Liver (tissue), 8 donors: ENCODE measurements at regions not wholly inside any gene's neighbourhood (a gene's known extent, or its start where the extent isn't known, plus 50 kb on each side); places are given as distances from the start of the nearest gene placed in this dataset.

Source experiments
- DNase-seq: peaks from one replicate; pipeline ENCODE4 v3.0.0-alpha.2; 2017; ENCODE audit warnings: low spot score
- H3K27ac ChIP-seq, 2 donors: one replicate each; pipeline ENCODE4 v1.7.0; 2013; ENCODE audit warnings: inconsistent platforms in 2 of 2, low read length in 2 of 2, control low read depth in 1 of 2, low read depth in 1 of 2, mild to moderate bottlenecking in 1 of 2
- H3K27me3 ChIP-seq, 4 donors: one replicate each; pipeline versions ENCODE4 v1.6.1 to v1.7.0; 2013; ENCODE audit warnings: low read length in 3 of 4, inconsistent platforms in 1 of 4, mild to moderate bottlenecking in 1 of 4, moderate library complexity in 1 of 4; ENCODE audit not compliant: control insufficient read depth in 4 of 4, insufficient read depth in 4 of 4
- H3K36me3 ChIP-seq, 4 donors: one replicate each; pipeline versions ENCODE4 v1.6.1 to v1.7.0; 2013; ENCODE audit warnings: low read length in 3 of 4, mild to moderate bottlenecking in 3 of 4, low read depth in 1 of 4, moderate library complexity in 1 of 4; ENCODE audit not compliant: control insufficient read depth in 4 of 4, insufficient read depth in 3 of 4
- H3K4me1 ChIP-seq, 4 donors: one replicate each; pipeline versions ENCODE4 v1.6.1 to v1.7.0; 2013; ENCODE audit warnings: low read length in 3 of 4, mild to moderate bottlenecking in 3 of 4, moderate library complexity in 1 of 4; ENCODE audit not compliant: control insufficient read depth in 4 of 4, insufficient read depth in 4 of 4
- H3K4me3 ChIP-seq, 3 donors: one replicate each; pipeline versions ENCODE4 v1.6.1 to v1.7.0; 2013; ENCODE audit warnings: low read length in 3 of 3, control low read depth in 1 of 3, low read depth in 1 of 3, mild to moderate bottlenecking in 1 of 3
- H3K9ac ChIP-seq, 2 donors: one replicate each; pipeline ENCODE4 v1.7.0; 2013; ENCODE audit warnings: low read length in 2 of 2, mild to moderate bottlenecking in 2 of 2, moderate library complexity in 2 of 2, control low read depth in 1 of 2, low read depth in 1 of 2
- H3K9me3 ChIP-seq, 4 donors: one replicate each; pipeline versions ENCODE4 v1.6.1 to v1.7.0; 2013; ENCODE audit warnings: low read length in 3 of 4; ENCODE audit not compliant: control insufficient read depth in 4 of 4
- EGR1 ChIP-seq, 2 donors: IDR thresholded peaks; 2 replicates each; pipeline ENCODE4 v1.6.1; 2016 to 2018; ENCODE audit warnings: antibody characterized with exemption in 2 of 2, low read depth in 2 of 2
- FOXA1 ChIP-seq: IDR thresholded peaks from 2 replicates; pipeline ENCODE4 v1.6.1; 2016; ENCODE audit warnings: antibody characterized with exemption
- GABPA ChIP-seq, 2 donors: IDR thresholded peaks in 1 of 2; conservative IDR thresholded peaks in 1 of 2; 2 replicates each; pipeline ENCODE4 v1.6.1; 2016; ENCODE audit warnings: antibody characterized with exemption in 2 of 2, mild to moderate bottlenecking in 1 of 2, moderate library complexity in 1 of 2
- HNF4A ChIP-seq, 2 donors: conservative IDR thresholded peaks; 2 replicates each; pipeline ENCODE4 v1.6.1; 2016; ENCODE audit warnings: antibody characterized with exemption in 2 of 2, mild to moderate bottlenecking in 2 of 2
- JUND ChIP-seq, 2 donors: IDR thresholded peaks; 2 replicates each; pipeline ENCODE4 v1.6.1; 2016; ENCODE audit warnings: antibody characterized with exemption in 2 of 2
- NR2F2 ChIP-seq: IDR thresholded peaks from 2 replicates; pipeline ENCODE4 v1.6.1; 2016; ENCODE audit warnings: antibody characterized with exemption
- RAD21 ChIP-seq, 2 donors: IDR thresholded peaks; 2 replicates each; pipeline ENCODE4 v1.6.1; 2016; ENCODE audit warnings: antibody characterized with exemption in 2 of 2, mild to moderate bottlenecking in 2 of 2
- SP1 ChIP-seq: IDR thresholded peaks from 2 replicates; pipeline ENCODE4 v1.6.1; 2018; ENCODE audit warnings: antibody characterized with exemption, mild to moderate bottlenecking
- WGBS: extraction: QIAGEN DNeasy Blood & Tissue Kit; methylation state at CpG from one replicate; pipeline ENCODE4 v1.1.7; 2013; 5-methylcytosine and 5-hydroxymethylcytosine counted together
- TF ChIP-seq, protein P1 (sequence below): IDR thresholded peaks from 2 replicates; pipeline ENCODE4 v1.6.1; 2016; ENCODE audit warnings: antibody characterized with exemption
- TF ChIP-seq, protein P2 (sequence below): fragments of 150-350 bp; IDR thresholded peaks from 2 replicates; pipeline ENCODE4 v1.5.1; 2017; ENCODE audit warnings: improper control_type of control experiment, low read depth, low read length; ENCODE audit not compliant: missing input control
- TF ChIP-seq, protein P3 (sequence below): IDR thresholded peaks from 2 replicates; pipeline ENCODE4 v1.6.1; 2016; ENCODE audit warnings: antibody characterized with exemption
- TF ChIP-seq, protein P4 (sequence below): IDR thresholded peaks from 2 replicates; pipeline ENCODE4 v1.6.1; 2016; ENCODE audit warnings: antibody characterized with exemption
- donor health status: healthy.
- donor health status: healthy.
- donor health status: healthy.
- donor health status: healthy.
- donor health status: healthy.

DNA sequence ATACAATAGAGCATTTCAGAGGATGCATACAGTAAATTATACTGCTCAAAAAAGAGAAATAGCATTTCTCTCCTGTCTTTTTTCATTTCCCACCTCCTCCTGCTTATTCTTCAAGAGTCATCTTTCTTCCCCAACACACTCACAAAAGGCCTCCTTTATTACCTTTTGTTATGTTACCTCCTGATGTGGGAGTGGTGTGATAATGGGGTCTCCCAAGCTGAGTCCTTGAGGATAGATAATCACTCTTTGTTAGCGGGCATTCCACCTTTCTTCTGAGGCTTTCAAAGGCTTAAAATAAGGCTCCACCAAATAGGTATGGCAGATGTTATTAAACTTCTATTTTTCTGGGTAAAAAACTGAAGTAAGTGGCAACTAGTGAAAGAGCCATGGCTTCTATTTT, 159.8 kb downstream of the CPEB2 start:
- Histone ChIP-seq H3K9me3 (no peaks in the 10 kb centered on the region), H3K4me1 (no peaks in the 10 kb centered on the region), H3K36me3 (no peaks in the 10 kb centered on the region), H3K9ac (peak overlapping the region in 1 of 2 donors; percentile 24), H3K4me3 (no peak overlapping the region), H3K27me3 (no peaks in the 10 kb centered on the region), H3K27ac (no peak overlapping the region)
- TF ChIP-seq, protein P1, sequence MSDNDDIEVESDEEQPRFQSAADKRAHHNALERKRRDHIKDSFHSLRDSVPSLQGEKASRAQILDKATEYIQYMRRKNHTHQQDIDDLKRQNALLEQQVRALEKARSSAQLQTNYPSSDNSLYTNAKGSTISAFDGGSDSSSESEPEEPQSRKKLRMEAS, result no peak
- TF ChIP-seq, protein P2, sequence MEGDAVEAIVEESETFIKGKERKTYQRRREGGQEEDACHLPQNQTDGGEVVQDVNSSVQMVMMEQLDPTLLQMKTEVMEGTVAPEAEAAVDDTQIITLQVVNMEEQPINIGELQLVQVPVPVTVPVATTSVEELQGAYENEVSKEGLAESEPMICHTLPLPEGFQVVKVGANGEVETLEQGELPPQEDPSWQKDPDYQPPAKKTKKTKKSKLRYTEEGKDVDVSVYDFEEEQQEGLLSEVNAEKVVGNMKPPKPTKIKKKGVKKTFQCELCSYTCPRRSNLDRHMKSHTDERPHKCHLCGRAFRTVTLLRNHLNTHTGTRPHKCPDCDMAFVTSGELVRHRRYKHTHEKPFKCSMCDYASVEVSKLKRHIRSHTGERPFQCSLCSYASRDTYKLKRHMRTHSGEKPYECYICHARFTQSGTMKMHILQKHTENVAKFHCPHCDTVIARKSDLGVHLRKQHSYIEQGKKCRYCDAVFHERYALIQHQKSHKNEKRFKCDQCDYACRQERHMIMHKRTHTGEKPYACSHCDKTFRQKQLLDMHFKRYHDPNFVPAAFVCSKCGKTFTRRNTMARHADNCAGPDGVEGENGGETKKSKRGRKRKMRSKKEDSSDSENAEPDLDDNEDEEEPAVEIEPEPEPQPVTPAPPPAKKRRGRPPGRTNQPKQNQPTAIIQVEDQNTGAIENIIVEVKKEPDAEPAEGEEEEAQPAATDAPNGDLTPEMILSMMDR, result no peak
- no peak for TF ChIP-seq NR2F2
- TF ChIP-seq EGR1 (IDR thresholded peaks at IDR 0.05; ENCODE audit: low read depth in 2 of 2), result no peak
- TF ChIP-seq JUND (IDR thresholded peaks at IDR 0.05), result no peak
- TF ChIP-seq, protein P3, sequence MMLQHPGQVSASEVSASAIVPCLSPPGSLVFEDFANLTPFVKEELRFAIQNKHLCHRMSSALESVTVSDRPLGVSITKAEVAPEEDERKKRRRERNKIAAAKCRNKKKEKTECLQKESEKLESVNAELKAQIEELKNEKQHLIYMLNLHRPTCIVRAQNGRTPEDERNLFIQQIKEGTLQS, result no peak
- no peak for TF ChIP-seq GABPA (IDR thresholded peaks at IDR 0.05 in 1 of 2, conservative IDR thresholded peaks at IDR 0.05 in 1 of 2)
- TF ChIP-seq HNF4A (conservative IDR thresholded peaks at IDR 0.05), result no peak
- no peak for TF ChIP-seq SP1
- TF ChIP-seq, protein P4, sequence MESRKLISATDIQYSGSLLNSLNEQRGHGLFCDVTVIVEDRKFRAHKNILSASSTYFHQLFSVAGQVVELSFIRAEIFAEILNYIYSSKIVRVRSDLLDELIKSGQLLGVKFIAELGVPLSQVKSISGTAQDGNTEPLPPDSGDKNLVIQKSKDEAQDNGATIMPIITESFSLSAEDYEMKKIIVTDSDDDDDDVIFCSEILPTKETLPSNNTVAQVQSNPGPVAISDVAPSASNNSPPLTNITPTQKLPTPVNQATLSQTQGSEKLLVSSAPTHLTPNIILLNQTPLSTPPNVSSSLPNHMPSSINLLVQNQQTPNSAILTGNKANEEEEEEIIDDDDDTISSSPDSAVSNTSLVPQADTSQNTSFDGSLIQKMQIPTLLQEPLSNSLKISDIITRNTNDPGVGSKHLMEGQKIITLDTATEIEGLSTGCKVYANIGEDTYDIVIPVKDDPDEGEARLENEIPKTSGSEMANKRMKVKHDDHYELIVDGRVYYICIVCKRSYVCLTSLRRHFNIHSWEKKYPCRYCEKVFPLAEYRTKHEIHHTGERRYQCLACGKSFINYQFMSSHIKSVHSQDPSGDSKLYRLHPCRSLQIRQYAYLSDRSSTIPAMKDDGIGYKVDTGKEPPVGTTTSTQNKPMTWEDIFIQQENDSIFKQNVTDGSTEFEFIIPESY, result no peak
- 99% methylated on average over 1 of the region's 1 CpG for WGBS
- DNase-seq, result no peak

DNA sequence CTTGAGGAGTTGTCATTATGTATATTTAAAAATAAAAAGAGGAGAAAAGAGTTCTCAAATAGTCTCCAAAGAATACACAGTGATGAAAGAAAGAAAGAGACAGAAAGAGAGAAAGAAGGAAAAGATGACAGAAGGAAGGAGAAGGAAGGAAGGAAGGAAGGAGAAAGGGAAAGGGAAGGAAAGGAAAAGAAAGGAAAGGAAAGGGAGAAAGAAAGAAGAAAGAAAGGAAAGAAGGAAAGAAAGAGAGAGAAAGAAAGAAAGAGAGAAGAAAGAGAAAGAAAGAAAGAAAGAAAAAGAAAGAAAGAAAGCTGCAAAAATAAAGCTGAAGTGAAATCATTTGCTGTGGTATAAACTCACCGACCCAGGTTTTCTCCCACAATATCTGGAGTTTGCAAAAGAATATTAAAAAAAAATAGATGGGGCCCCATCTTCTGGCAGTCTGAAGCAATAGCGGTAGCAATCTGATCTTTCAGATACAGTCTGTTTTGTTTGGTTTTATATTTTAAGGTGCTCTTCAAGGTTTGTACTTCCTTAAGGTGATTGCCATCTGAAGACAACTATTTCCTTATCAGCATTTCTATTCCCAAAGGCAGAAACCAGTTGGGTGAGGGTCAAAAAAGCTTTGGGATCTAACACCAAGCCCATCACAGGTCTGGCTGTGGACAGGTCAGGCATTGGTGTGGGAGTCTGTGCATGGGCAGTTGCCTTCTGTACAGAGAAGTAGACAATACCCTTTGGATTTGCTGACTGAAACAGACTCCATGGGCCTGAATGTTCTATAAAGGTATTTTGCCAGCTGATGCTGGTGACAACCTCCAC, 160.4 kb downstream of the CPEB2 start:
- 18% methylated on average over 2 of the region's 2 CpGs for WGBS
- Histone ChIP-seq H3K4me3 (no peak overlapping the region), H3K9me3 (no peaks in the 10 kb centered on the region), H3K27ac (no peak overlapping the region), H3K4me1 (peaks cover 0 to 2% (median under 1%) of the 10 kb centered on the region in 4 donors), H3K9ac (peak overlapping the region in 1 of 2 donors; percentile 24), H3K36me3 (no peaks in the 10 kb centered on the region), H3K27me3 (no peaks in the 10 kb centered on the region)
- DNase-seq, result no peak
- TF ChIP-seq, protein P2, result peak; percentile 41
- TF ChIP-seq FOXA1 (no peak), RAD21 (IDR thresholded peaks at IDR 0.05) (peak; percentile 72)
